Right lobe of liver (tissue), 6 donors: ENCODE measurements at regions not wholly inside any gene's neighbourhood (a gene's known extent, or its start where the extent isn't known, plus 50 kb on each side); places are given as distances from the start of the nearest gene placed in this dataset.

Experiments used
- ATAC-seq, 4 donors: fragments of 200-7000 bp; cut with Tn5 transposase; one replicate each; pipeline ENCODE4 v1.9.1; 2020; ENCODE audit warnings: mild to moderate bottlenecking in 4 of 4, moderate library complexity in 4 of 4
- DNase-seq, 3 donors: peaks; one replicate each; pipeline ENCODE4 v3.0.0-alpha.2; 2020
- H3K27ac ChIP-seq, 3 donors: fragments of 200-600 bp; one replicate each; pipeline ENCODE4 v1.8.0; 2022
- H3K27me3 ChIP-seq, 2 donors: fragments of 200-600 bp; one replicate each; pipeline ENCODE4 v1.8.0; 2022
- H3K36me3 ChIP-seq, 4 donors: fragments of 200-600 bp; sonication (generic) in 1 of 4; one replicate each; pipeline versions ENCODE4 v1.5.1 to v1.8.0; 2017 to 2022; ENCODE audit warnings: control low read depth in 1 of 4
- H3K4me1 ChIP-seq, 4 donors: fragments of 200-600 bp; sonication (generic) in 1 of 4; one replicate each; pipeline versions ENCODE4 v1.5.1 to v1.8.0; 2017 to 2022; ENCODE audit warnings: control low read depth in 1 of 4
- H3K4me3 ChIP-seq, 3 donors: fragments of 200-600 bp; one replicate each; pipeline ENCODE4 v1.8.0; 2022
- H3K9me3 ChIP-seq, 4 donors: fragments of 200-600 bp; sonication (generic) in 1 of 4; one replicate each; pipeline versions ENCODE4 v1.5.1 to v1.8.0; 2017 to 2022; ENCODE audit warnings: control low read depth in 1 of 4
- CTCF ChIP-seq, 4 donors: fragments of 200-600 bp in 3 of 4; fragments of 450-650 bp in 1 of 4; IDR thresholded peaks; one replicate each; pipeline versions ENCODE4 v1.5.1 to v1.8.0; 2016 to 2022; ENCODE audit warnings: antibody characterized with exemption in 4 of 4, mild to moderate bottlenecking in 2 of 4
- POLR2A ChIP-seq: fragments of 450-650 bp; IDR thresholded peaks from one replicate; pipeline ENCODE4 v1.6.1; 2017; ENCODE audit warnings: antibody characterized with exemption, mild to moderate bottlenecking
- WGBS: methylation state at CpG from one replicate; pipeline ENCODE4 v1.1.6; 2018; ENCODE audit warnings: low coverage, low lambda C conversion rate; ENCODE audit not compliant: insufficient coverage; ENCODE audit errors: missing lambda C conversion rate; 5-methylcytosine and 5-hydroxymethylcytosine counted together
- intact Hi-C, 2 donors: fragments of 100-400 bp; cut with DNase I; formaldehyde crosslinking; loops; one replicate each; pipeline versions ENCODE4 v1.11.2 to v1.14.1; 2022
- donor health status: DM: no; HTN: yes; CAD: no.
- donor health status: DM: no; HTN: no; CAD: no.
- donor health status: DM: no; HTN: no; CAD: no.
- donor health status: DM: no; HTN: yes; CAD: no.
- donor health status: DM: no; HTN: yes; CAD: no.

DNA sequence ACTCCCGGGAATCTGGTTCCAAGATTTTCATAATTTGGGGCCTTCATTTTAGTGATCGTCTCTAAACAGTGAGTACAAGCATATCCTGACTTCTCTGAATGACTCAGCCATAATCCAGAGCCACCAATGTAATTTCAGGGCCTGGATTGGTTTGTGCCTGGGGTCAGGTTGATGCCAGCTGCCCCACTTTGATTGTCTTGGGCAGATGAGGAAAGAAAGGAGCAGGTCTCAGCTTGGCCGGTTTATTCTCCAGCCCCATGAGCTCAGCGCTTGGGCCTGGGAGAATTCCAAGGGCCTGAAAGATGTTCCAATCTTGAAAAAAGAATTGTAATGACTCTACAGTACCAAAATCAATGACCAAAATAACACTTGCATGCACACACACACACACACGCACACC, 71.2 kb upstream of the ECE1 start:
- Histone ChIP-seq H3K27ac (no peak overlapping the region), H3K36me3 (no peaks in the 10 kb centered on the region), H3K9me3 (no peaks in the 10 kb centered on the region), H3K4me3 (no peak overlapping the region), H3K27me3 (no peaks in the 10 kb centered on the region), H3K4me1 (no peaks in the 10 kb centered on the region)
- WGBS, result 75% methylated on average over 2 of the region's 5 CpGs
- DNase-seq, result no peak
- TF ChIP-seq POLR2A, result no peak
- TF ChIP-seq CTCF (IDR thresholded peaks at IDR 0.05), result no peak
- intact Hi-C loops, result loop anchor here in 1 of 2 donors (5.0 kb wide), 1 partner anchor 104 kb away; no protein-coding TSS in a partner anchor
- ATAC-seq, result no peak

GRCh38 chr1:21357161-21357560, 66.9 kb upstream of the ECE1 start:
- H3K4me3 ChIP-seq, result no peak overlapping the region
- ATAC-seq, result no peak
- H3K9me3 ChIP-seq, result no peaks in the 10 kb centered on the region
- no peaks in the 10 kb centered on the region for H3K4me1 ChIP-seq
- no peaks in the 10 kb centered on the region for H3K27me3 ChIP-seq
- no peak for DNase-seq
- intact Hi-C loops, result no loop called here
- no peaks in the 10 kb centered on the region for H3K36me3 ChIP-seq
- no peak for TF ChIP-seq CTCF (IDR thresholded peaks at IDR 0.05)
- no peak for TF ChIP-seq POLR2A
- no peak overlapping the region for H3K27ac ChIP-seq
- 82% methylated on average over 5 of the region's 5 CpGs for WGBS

GRCh38 chr1:21355956-21356355, 65.7 kb upstream of the ECE1 start:
- no peak for DNase-seq
- TF ChIP-seq POLR2A (no peak), CTCF (IDR thresholded peaks at IDR 0.05) (no peak)
- H3K27ac ChIP-seq, result no peak overlapping the region
- ATAC-seq, result peak in 1 of 4 donors; percentile 28
- H3K4me1 ChIP-seq, result no peaks in the 10 kb centered on the region
- WGBS, result no CpG with 5 or more reads among the region's 6 CpGs
- intact Hi-C loops, result no loop called here
- no peaks in the 10 kb centered on the region for H3K36me3 ChIP-seq
- H3K27me3 ChIP-seq, result no peaks in the 10 kb centered on the region
- no peaks in the 10 kb centered on the region for H3K9me3 ChIP-seq
- no peak overlapping the region for H3K4me3 ChIP-seq

- Histone ChIP-seq H3K9me3 (no peaks in the 10 kb centered on the region), H3K4me3 (no peak overlapping the region), H3K36me3 (no peaks in the 10 kb centered on the region), H3K4me1 (peaks cover 0 to 3% (median 0%) of the 10 kb centered on the region in 4 donors), H3K27ac (no peak overlapping the region), H3K27me3 (no peaks in the 10 kb centered on the region)
- intact Hi-C loops, result no loop called here
- ATAC-seq, result no peak
- no peak for DNase-seq
- TF ChIP-seq POLR2A, result no peak
- TF ChIP-seq CTCF (IDR thresholded peaks at IDR 0.05), result no peak
Observed at GRCh38 chr1:21352586-21352985, 62.3 kb upstream of the ECE1 start.

DNA sequence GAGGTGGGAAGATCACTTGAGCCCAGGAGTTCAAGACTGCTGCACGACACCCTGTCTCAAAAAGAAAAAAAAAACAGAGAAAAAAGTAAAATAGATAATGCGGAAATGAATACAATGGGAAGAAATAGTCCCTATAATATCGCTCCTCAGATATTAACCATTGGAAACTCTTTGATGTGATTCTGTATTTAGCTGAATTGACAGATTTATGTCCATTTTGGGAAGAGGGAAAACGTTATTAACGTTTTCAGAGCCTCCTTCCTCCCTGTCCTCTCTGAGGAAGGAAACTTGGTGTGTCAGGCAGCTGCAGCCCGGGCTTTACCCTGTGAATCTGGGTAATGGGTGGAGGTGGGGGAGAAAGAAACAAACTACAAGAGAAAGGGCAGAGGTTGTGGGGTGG, 61.6 kb upstream of the ECE1 start:
- no peak overlapping the region for H3K27ac ChIP-seq
- DNase-seq, result no peak
- no peaks in the 10 kb centered on the region for H3K27me3 ChIP-seq
- WGBS, result 55% methylated on average over 6 of the region's 6 CpGs
- H3K36me3 ChIP-seq, result no peaks in the 10 kb centered on the region
- ATAC-seq, result no peak
- intact Hi-C loops, result no loop called here
- no peak overlapping the region for H3K4me3 ChIP-seq
- peaks cover 0 to 10% (median 0%) of the 10 kb centered on the region in 4 donors for H3K4me1 ChIP-seq
- TF ChIP-seq CTCF (IDR thresholded peaks at IDR 0.05) (no peak), POLR2A (no peak)
- H3K9me3 ChIP-seq, result no peaks in the 10 kb centered on the region
